Heart right ventricle (tissue), 16 donors: ENCODE measurements at regions not wholly inside any gene's neighbourhood (a gene's known extent, or its start where the extent isn't known, plus 50 kb on each side); places are given as distances from the start of the nearest gene placed in this dataset.
"Not testable (repeated sequence)": the region's sequence is repeated elsewhere in the genome, so short reads cannot be mapped to it uniquely, and the experiment has no call there.

Source experiments
- ATAC-seq, 8 donors: fragments of 200-7000 bp; cut with Tn5 transposase; one replicate each; pipeline ENCODE4 v1.9.1; 2020; ENCODE audit warnings: mild to moderate bottlenecking in 8 of 8, moderate library complexity in 8 of 8, moderate number of reproducible peaks in 1 of 8
- DNase-seq, 2 donors: peaks; one replicate each; pipeline ENCODE4 v3.0.0-alpha.2; 2020
- H3K27ac ChIP-seq, 10 donors: fragments of 200-600 bp; sonication (generic) in 2 of 10; one replicate each; pipeline versions ENCODE4 v1.5.0 to v1.8.0; 2020 to 2022; ENCODE audit warnings: mild to moderate bottlenecking in 3 of 10
- H3K27me3 ChIP-seq, 7 donors: fragments of 200-600 bp; one replicate each; pipeline ENCODE4 v1.8.0; 2021 to 2022; ENCODE audit warnings: mild to moderate bottlenecking in 2 of 7
- H3K36me3 ChIP-seq, 9 donors: fragments of 200-600 bp; sonication (generic) in 1 of 9; one replicate each; pipeline versions ENCODE4 v1.5.0 to v1.8.0; 2020 to 2022; ENCODE audit warnings: mild to moderate bottlenecking in 2 of 9
- H3K4me1 ChIP-seq, 9 donors: fragments of 200-600 bp; sonication (generic) in 1 of 9; one replicate each; pipeline versions ENCODE4 v1.5.0 to v1.8.0; 2020 to 2022; ENCODE audit warnings: mild to moderate bottlenecking in 4 of 9
- H3K4me3 ChIP-seq, 10 donors: fragments of 200-600 bp; sonication (generic) in 2 of 10; one replicate each; pipeline versions ENCODE4 v1.5.0 to v1.8.0; 2020 to 2022; ENCODE audit warnings: mild to moderate bottlenecking in 7 of 10, moderate library complexity in 2 of 10
- H3K9me3 ChIP-seq, 11 donors: fragments of 200-600 bp in 10 of 11; sonication (generic) in 2 of 11; one replicate each; pipeline versions ENCODE4 v1.5.0 to v1.8.0; 2013 to 2022; ENCODE audit warnings: mild to moderate bottlenecking in 2 of 11, control low read depth in 1 of 11, moderate library complexity in 1 of 11
- WGBS, 2 donors: extraction: QIAGEN DNeasy Blood & Tissue Kit; methylation state at CpG; one replicate each; pipeline ENCODE4 v1.1.7; 2013; ENCODE audit warnings: inconsistent platforms in 1 of 2; 5-methylcytosine and 5-hydroxymethylcytosine counted together
- intact Hi-C, 10 donors: fragments of 100-400 bp; cut with DNase I; formaldehyde crosslinking; loops; one replicate each; pipeline versions ENCODE4 v1.11.1 to v1.14.2; 2022
- TF ChIP-seq, protein P1 (sequence below), 9 donors: fragments of 200-600 bp; sonication (generic) in 2 of 9; IDR thresholded peaks; one replicate each; pipeline versions ENCODE4 v1.5.0 to v1.8.0; 2021 to 2022; ENCODE audit warnings: antibody characterized with exemption in 9 of 9, mild to moderate bottlenecking in 5 of 9, moderate library complexity in 1 of 9
- donor health status: Arrhythmogenic right ventricular cardiomyopathy.
- donor health status: ischemic (EF 13 %, LVEDD 7.1; RV severe dilation, severe dysfunction).
- donor health status: healthy with polysubstance abuse.
- donor health status: DM: no; HTN: yes; CAD: no.
- donor health status: DM: no; HTN: no; CAD: no.
- donor health status: ischemic (EF 25% LVEDD 6.9; RV normal size, moderate dysfunction).
- donor health status: ischemic (EF 25% LVEDD 5.7; RV mildly dilated, moderate dysfunction).
- donor health status: healthy.
- donor health status: DM: yes; HTN: yes; CAD: no.
- donor health status: Ischemic cardiomyopathy.
- donor health status: ischemic (EF 35%, LVEDD 5.7; RV mildly dilated, moderate dysfunction).
- donor health status: nonischemic (EF 11% LVEDD 7.7; RV severe dilation, severe dysfunction).
- donor health status: DM: yes; HTN: yes; CAD: no.
- donor health status: PGD.
- donor health status: ischemic (EF 29% LVEDD 5.4; RV normal size, mild dysfunction).
- donor health status: nonischemic (EF 23%, LVEDD 6.1; RV moderate dilation, normal function).

DNA sequence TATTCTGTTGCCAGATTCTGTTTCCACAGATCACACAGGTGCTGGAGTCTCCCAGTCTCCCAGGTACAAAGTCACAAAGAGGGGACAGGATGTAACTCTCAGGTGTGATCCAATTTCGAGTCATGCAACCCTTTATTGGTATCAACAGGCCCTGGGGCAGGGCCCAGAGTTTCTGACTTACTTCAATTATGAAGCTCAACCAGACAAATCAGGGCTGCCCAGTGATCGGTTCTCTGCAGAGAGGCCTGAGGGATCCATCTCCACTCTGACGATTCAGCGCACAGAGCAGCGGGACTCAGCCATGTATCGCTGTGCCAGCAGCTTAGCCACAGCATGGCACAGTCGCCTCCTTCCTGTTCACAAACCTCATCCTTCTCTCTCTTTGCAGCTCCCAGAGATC is 237.5 kb upstream of the PRSS1 start:
- no peak overlapping the region for H3K4me3 ChIP-seq
- H3K27ac ChIP-seq = no peak overlapping the region
- WGBS, 2 donors = 84 to 87% methylated on average over 7 of the region's 7 CpGs
- peaks cover 0 to 13% (median 0%) of the 10 kb centered on the region in 9 donors for H3K4me1 ChIP-seq
- intact Hi-C loops = no loop called here
- H3K27me3 ChIP-seq = peaks cover 0 to 10% (median 0%) of the 10 kb centered on the region in 7 donors
- TF ChIP-seq, protein P1, sequence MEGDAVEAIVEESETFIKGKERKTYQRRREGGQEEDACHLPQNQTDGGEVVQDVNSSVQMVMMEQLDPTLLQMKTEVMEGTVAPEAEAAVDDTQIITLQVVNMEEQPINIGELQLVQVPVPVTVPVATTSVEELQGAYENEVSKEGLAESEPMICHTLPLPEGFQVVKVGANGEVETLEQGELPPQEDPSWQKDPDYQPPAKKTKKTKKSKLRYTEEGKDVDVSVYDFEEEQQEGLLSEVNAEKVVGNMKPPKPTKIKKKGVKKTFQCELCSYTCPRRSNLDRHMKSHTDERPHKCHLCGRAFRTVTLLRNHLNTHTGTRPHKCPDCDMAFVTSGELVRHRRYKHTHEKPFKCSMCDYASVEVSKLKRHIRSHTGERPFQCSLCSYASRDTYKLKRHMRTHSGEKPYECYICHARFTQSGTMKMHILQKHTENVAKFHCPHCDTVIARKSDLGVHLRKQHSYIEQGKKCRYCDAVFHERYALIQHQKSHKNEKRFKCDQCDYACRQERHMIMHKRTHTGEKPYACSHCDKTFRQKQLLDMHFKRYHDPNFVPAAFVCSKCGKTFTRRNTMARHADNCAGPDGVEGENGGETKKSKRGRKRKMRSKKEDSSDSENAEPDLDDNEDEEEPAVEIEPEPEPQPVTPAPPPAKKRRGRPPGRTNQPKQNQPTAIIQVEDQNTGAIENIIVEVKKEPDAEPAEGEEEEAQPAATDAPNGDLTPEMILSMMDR (IDR thresholded peaks at IDR 0.05) = no peak
- H3K9me3 ChIP-seq = no peaks in the 10 kb centered on the region
- DNase-seq (no peak), ATAC-seq (no peak)
- H3K36me3 ChIP-seq = no peaks in the 10 kb centered on the region

DNA sequence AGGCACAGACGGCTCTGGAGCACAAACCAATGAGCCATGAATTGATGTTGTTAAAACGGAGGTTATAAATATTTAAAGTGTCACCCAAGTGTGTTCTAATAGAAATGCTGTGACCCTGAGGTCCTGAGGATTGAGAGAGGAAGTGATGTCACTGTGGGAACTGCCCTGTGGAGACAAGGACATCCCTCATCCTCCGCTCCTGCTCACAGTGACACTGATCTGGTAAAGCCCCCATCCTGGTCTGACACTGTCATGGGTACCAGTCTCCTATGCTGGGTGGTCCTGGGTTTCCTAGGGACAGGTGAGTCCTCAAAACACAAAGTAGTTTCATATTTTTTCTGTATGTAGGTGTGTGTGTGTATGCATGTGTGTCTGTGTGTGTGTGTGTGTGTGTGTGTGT is 237.9 kb upstream of the PRSS1 start:
- H3K4me1 ChIP-seq = peaks cover 0 to 13% (median 0%) of the 10 kb centered on the region in 9 donors
- H3K4me3 ChIP-seq = no peak overlapping the region
- no peaks in the 10 kb centered on the region for H3K9me3 ChIP-seq
- TF ChIP-seq, protein P1 (IDR thresholded peaks at IDR 0.05) = no peak
- H3K27ac ChIP-seq = no peak overlapping the region
- no peaks in the 10 kb centered on the region for H3K36me3 ChIP-seq
- no peak for ATAC-seq
- H3K27me3 ChIP-seq = peaks cover 0 to 10% (median 0%) of the 10 kb centered on the region in 7 donors
- intact Hi-C loops = no loop called here
- DNase-seq = no peak
- 65 to 79% methylated on average over 3 of the region's 3 CpGs for WGBS, 2 donors

GRCh38 chr7:142509235-142509634 is 240.0 kb upstream of the PRSS1 start:
- H3K27me3 ChIP-seq = peaks cover 0 to 14% (median 5%) of the 10 kb centered on the region in 7 donors
- 51 to 66% methylated on average over 3 of the region's 3 CpGs for WGBS, 2 donors
- ATAC-seq, intact Hi-C loops, H3K27ac ChIP-seq, H3K9me3 ChIP-seq, H3K4me3 ChIP-seq, H3K4me1 ChIP-seq, H3K36me3 ChIP-seq, DNase-seq: not testable (repeated sequence)

GRCh38 chr7:142508251-142508650 is 241.0 kb upstream of the PRSS1 start:
- Histone ChIP-seq H3K4me3 (no peak overlapping the region), H3K27me3 (peaks cover 0 to 19% (median 7%) of the 10 kb centered on the region in 7 donors), H3K36me3 (no peaks in the 10 kb centered on the region), H3K27ac (no peak overlapping the region), H3K4me1 (no peaks in the 10 kb centered on the region), H3K9me3 (no peaks in the 10 kb centered on the region)
- TF ChIP-seq, protein P1 (IDR thresholded peaks at IDR 0.05) = no peak
- no peak for ATAC-seq
- DNase-seq = no peak
- intact Hi-C loops = no loop called here
- WGBS, 2 donors = 64 to 71% methylated on average over 4 of the region's 4 CpGs

- WGBS, 2 donors = 89 to 92% methylated on average over 5 of the region's 5 CpGs
- Histone ChIP-seq H3K4me3 (no peak overlapping the region), H3K9me3 (no peaks in the 10 kb centered on the region), H3K27me3 (peaks cover 0 to 22% (median 7%) of the 10 kb centered on the region in 7 donors), H3K27ac (no peak overlapping the region), H3K4me1 (no peaks in the 10 kb centered on the region), H3K36me3 (no peaks in the 10 kb centered on the region)
- DNase-seq (no peak), ATAC-seq (no peak)
- TF ChIP-seq, protein P1 (IDR thresholded peaks at IDR 0.05) = no peak
- intact Hi-C loops = no loop called here
Measured at GRCh38 chr7:142507799-142508198, 241.5 kb upstream of the PRSS1 start.

DNA sequence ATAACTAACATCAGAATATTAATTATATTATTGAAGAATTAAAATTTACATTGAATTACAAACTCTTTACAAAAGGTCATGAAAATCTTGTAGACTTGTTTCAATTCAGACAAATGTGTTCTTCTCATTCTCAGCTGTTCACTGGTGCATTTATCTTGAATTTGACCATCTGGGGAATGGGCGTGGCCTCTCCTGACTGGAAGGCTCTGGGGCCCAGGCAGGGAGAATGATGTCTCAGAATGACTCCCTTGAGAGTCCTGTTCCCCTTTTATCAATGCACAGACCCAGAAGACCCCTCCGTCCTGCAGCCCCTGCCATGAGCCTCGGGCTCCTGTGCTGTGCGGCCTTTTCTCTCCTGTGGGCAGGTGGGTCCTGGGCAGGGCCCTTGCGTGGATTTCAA is 242.2 kb upstream of the PRSS1 start:
- 67 to 72% methylated on average over 5 of the region's 5 CpGs for WGBS, 2 donors

More for the DNA sequence above, 242.2 kb upstream of the PRSS1 start:
- intact Hi-C loops, H3K4me3 ChIP-seq, ATAC-seq, H3K36me3 ChIP-seq, H3K27ac ChIP-seq, H3K9me3 ChIP-seq, H3K4me1 ChIP-seq, DNase-seq: not testable (repeated sequence)
- H3K27me3 ChIP-seq = peaks cover 0 to 22% (median 7%) of the 10 kb centered on the region in 7 donors
